ENCODE measurements at regions not wholly inside any gene's neighbourhood (a gene's known extent, or its start where the extent isn't known, plus 50 kb on each side); places are given as distances from the start of the nearest gene placed in this dataset.

- DNase-seq (ENCODE audit: low spot score): no peak
These were observed 538.6 kb downstream of the TNS3 start for GRCh38 chr7:47043304-47043703.

DNA sequence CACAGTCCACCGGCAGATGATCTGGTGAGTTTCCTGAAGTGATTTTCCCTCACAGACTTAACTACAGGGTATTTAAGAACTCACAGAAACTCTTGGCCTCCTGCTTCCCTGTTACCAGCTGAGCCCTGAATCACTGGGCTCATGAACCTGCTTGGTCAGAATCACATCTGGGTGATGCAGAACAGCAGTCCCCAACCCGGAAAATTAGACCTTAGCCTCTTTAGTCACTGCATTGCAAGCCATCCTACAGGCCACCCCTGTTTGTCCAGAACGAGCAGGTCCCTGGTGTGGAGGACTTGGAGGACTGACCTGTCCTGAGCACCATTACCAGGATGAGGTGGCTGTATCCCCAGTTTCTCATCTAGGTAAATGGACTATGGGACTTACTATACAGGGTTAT lies 539.2 kb downstream of the TNS3 start:
- no peak for DNase-seq (ENCODE audit: low spot score)

DNA sequence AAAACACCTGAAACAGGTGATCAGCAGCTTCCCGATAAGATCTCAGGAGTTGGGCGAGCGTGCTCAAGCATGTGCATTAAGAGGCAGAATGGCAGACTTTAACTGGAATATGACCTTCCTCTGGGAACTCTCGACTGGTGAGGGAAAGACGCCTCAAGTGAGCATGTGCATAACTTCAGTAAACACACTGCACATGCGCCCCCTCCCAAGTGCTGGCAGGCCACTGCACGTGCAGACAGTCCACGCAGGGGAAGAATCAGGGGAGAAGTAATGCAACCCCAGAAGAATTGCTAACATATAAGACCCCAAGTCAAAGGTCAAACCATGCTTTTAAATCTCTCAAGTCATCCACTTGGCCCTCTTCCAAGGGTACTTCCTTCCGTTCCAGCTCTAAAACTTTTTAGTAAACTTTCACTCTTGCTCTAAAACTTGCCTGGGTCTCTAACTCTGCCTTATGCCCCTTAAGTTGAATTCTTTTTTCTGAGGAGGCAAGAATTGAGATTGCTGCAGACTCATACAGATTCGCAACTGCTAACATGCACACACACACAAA lies 541.0 kb downstream of the TNS3 start:
- DNase-seq (ENCODE audit: low spot score): no peak

- no peak for DNase-seq (ENCODE audit: low spot score)
These were observed 542.0 kb downstream of the TNS3 start for GRCh38 chr7:47039904-47040303.

GRCh38 chr7:47039089-47039648 lies 542.7 kb downstream of the TNS3 start:
- DNase-seq (ENCODE audit: low spot score): no peak

- DNase-seq (ENCODE audit: low spot score): no peak
These were observed 543.3 kb downstream of the TNS3 start for GRCh38 chr7:47038621-47039020.

DNA sequence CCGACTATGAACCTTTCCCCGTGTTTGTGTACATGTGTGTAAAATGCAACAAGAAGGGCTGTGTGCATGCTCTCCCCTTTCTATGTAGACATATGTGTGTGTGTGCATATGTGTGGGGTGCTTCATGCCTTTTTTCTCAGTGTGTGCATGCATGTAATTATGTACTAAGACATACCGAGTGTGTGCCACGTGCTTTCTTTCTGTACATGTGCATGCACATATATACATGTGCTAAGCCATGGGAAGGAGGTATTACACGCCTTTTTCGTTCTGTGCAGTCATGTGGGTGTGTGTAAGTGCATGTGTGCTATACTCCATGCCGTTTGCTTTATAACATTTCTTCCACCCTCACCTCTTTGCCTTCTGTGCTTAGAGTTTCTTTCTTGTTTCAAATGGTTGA lies 544.3 kb downstream of the TNS3 start:
- DNase-seq (ENCODE audit: low spot score): no peak

GRCh38 chr7:47036909-47037308 lies 545.0 kb downstream of the TNS3 start:
- DNase-seq (ENCODE audit: low spot score): no peak

GRCh38 chr7:47035522-47035921 lies 546.4 kb downstream of the TNS3 start:
- DNase-seq (ENCODE audit: low spot score): no peak

- DNase-seq (ENCODE audit: low spot score): no peak
These were observed 547.7 kb downstream of the TNS3 start for GRCh38 chr7:47034180-47034579.

- DNase-seq (ENCODE audit: low spot score): no peak
These were observed 549.4 kb downstream of the TNS3 start for GRCh38 chr7:47032536-47032908.

GRCh38 chr7:47031786-47032535 lies 550.0 kb downstream of the TNS3 start:
- DNase-seq (ENCODE audit: low spot score): no peak

DNA sequence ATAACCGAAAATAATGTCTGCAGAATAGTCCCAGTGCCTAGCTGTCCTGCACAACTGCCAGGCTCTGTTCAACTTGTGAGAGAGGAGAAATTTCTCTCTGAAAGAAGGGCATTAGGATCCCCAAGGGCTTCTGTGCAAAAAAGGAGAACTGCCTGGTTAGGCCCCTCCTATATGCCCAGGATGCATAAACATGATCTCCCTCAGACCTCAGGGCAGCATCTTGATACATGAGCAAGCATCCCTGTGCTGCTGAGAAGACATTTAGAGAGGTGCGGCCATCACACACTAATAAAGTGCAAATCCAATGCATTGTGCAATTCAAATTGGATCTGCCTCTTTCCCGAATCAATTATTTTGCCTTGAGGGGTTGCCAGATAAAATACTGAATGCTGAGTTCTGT lies 553.6 kb downstream of the TNS3 start:
- no peak for DNase-seq (ENCODE audit: low spot score)

DNA sequence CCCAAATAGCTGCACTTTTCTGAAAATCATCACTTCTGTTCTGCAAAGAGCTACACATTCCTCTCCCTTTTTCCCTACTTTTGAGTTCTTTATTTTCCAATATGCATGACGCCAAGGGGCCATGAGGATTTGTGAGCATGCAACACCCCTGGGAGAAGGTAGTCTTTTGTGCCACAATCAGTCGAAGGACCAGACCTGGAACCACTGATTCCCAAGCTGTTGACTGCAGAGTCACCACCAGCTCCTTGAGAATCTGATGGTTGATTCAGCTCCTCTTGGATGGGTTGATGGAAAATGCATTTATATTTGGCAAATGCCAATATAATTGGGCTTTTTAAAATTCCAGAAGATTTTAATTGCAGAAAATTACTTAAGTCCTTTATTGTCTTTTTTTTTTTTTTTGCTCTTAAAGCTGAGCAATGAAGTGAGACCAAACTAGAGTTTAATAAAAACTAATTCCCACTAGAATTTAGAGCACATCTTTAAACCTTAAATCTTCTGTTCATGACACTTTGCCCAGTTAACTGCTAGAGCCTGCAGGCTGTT lies 554.1 kb downstream of the TNS3 start:
- DNase-seq (ENCODE audit: low spot score): no peak

DNA sequence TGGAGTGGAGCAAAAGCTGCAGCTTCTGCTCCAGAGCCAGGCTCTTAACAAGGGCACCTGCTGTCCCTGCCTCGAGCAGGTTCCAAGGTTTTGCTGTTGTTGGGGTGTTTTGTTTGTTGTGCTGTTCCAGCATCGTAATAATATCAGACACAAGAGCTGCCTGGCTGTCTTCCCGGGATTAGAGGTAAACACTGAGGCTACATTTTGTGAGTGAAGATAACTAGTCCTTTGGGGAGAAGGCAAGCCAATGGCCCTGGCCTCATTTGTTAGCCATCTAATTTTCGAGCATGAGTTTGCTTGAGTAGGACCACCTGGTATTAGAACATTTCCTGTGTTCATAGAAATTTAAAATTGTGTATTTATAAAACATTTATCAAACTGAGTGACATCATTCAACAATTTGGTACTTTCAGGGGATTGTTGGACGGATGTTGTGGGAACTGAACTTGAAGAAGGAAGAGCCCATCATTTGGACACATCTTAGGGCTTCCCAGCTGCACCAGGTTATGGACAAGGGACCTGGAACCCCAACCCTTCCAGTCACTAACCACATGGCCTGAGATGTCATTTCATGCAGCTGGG lies 555.0 kb downstream of the TNS3 start:
- DNase-seq (ENCODE audit: low spot score): no peak

DNA sequence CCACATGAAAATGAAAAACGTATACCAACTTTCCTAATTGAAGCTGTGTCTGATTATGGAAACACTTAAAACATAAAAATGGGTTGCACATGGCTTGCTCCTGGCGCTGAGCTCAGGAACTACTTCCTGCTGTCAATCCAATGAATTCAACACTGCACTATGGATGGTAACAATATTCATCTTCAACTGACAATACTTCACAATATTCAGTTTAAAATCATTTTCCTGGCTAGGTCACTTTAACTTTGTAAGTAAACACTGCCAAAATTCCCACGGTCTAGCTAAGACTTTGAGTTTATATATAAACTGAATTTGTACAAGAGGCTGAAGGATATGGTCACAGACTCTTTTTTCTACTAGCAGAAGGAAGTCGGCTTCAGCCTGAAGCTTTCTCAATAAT lies 556.9 kb downstream of the TNS3 start:
- DNase-seq (ENCODE audit: low spot score): no peak

DNA sequence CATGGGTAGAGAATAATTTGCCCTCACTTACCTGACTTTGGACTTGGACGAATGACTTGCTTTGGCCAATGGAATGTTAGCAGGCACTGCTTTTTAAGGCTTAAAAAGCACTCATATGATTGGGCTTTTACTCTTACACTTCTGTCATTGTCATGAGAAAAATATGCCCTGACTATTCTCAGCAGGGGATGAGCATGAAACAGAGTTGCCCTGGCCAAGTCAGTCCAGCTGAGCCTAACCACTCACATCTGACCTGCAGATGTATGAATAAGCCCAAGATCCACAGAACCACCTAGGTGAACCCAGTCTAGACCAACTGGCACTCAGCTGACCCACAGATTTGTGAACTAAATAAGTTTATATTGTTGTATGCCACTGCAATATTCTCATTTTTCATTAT lies 573.5 kb downstream of the TNS3 start:
- DNase-seq (ENCODE audit: low spot score): no peak

DNA sequence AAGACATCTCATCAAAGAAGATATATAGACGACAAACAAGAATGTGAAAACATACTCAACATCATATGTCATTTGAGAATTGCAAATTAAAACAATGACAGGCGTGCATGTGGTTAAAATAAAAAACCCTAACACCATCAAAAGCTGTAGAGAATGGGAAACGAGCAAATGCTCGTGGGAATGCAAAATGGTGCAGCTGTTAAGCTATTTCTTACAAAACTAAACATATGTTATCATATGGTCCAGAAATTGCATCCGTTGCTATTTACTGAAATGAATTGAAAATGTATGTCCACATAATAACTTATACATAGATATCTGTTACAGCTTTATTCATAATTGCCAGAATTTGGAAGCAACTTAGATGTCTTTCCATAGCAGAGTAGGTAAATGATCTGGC lies 574.4 kb downstream of the TNS3 start:
- no peak for DNase-seq (ENCODE audit: low spot score)

- DNase-seq (ENCODE audit: low spot score): no peak
These were observed 581.4 kb downstream of the TNS3 start for GRCh38 chr7:47000561-47000960.

GRCh38 chr7:46999866-47000265 lies 582.0 kb downstream of the TNS3 start:
- DNase-seq (ENCODE audit: low spot score): no peak

- DNase-seq (ENCODE audit: low spot score): no peak
These were observed 584.9 kb downstream of the TNS3 start for GRCh38 chr7:46996972-46997371.

- no peak for DNase-seq (ENCODE audit: low spot score)
These were observed 588.5 kb downstream of the TNS3 start for GRCh38 chr7:46993396-46993795.

DNA sequence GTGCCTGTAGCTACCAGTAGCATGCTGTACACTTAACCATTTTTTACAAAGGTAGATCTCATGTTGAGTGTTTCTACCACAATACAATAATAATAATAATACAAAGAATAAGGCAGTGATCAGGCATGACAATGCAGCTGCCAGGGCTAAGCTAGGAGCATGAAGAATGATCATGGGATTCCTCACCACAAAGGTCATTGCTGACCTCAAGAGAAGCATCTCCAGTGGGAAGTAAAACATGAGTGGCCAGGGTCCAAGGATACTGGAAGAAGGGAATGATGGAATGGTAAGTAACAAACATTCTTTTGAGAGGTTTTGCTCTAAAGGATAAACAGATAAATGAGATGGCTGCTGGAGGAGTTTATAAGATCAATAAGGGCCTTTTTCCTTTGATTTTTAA lies 591.1 kb downstream of the TNS3 start:
- no peak for DNase-seq (ENCODE audit: low spot score)
